AG09309 (cell line): ENCODE measurements at regions not wholly inside any gene's neighbourhood (a gene's known extent, or its start where the extent isn't known, plus 50 kb on each side); places are given as distances from the start of the nearest gene placed in this dataset.

Experiments used
- DNase-seq: peaks from one replicate; pipeline ENCODE4 v3.0.0-alpha.2; 2010; ENCODE audit warnings: low read depth
- H3K4me3 ChIP-seq: 2 replicates; pipeline ENCODE4 v1.5.1; 2011; ENCODE audit warnings: mild to moderate bottlenecking, low read depth, low read length, moderate library complexity; ENCODE audit not compliant: control insufficient read depth
- CTCF ChIP-seq: IDR thresholded peaks from 2 replicates; pipeline ENCODE4 v1.5.1; 2011; ENCODE audit warnings: mild to moderate bottlenecking, low read depth, low read length, inconsistent platforms; ENCODE audit not compliant: insufficient read depth, control insufficient read depth; ENCODE audit errors: missing control alignments

- TF ChIP-seq CTCF, result no peak
- H3K4me3 ChIP-seq, result no peak overlapping the region
- DNase-seq, result no peak
Observed at GRCh38 chr6:156513504-156513903, 263.7 kb upstream of the ARID1B start.

GRCh38 chr6:156511570-156511969 is 265.6 kb upstream of the ARID1B start:
- H3K4me3 ChIP-seq, result no peak overlapping the region
- no peak for DNase-seq
- TF ChIP-seq CTCF, result no peak

GRCh38 chr6:156511051-156511450 is 266.1 kb upstream of the ARID1B start:
- no peak for TF ChIP-seq CTCF
- DNase-seq, result no peak
- no peak overlapping the region for H3K4me3 ChIP-seq

- no peak for TF ChIP-seq CTCF
- no peak for DNase-seq
- H3K4me3 ChIP-seq, result no peak overlapping the region
Observed at GRCh38 chr6:156510242-156510641, 266.9 kb upstream of the ARID1B start.

- DNase-seq, result no peak
- no peak for TF ChIP-seq CTCF
- H3K4me3 ChIP-seq, result no peak overlapping the region
Observed at GRCh38 chr6:156509496-156509895, 267.7 kb upstream of the ARID1B start.

GRCh38 chr6:156508923-156509322 is 268.3 kb upstream of the ARID1B start:
- no peak overlapping the region for H3K4me3 ChIP-seq
- TF ChIP-seq CTCF, result no peak
- DNase-seq, result no peak

- no peak for DNase-seq
- no peak for TF ChIP-seq CTCF
- no peak overlapping the region for H3K4me3 ChIP-seq
Observed at GRCh38 chr6:156508126-156508525, 269.1 kb upstream of the ARID1B start.
